CD1c-positive myeloid dendritic cell (primary cell): ENCODE measurements at regions not wholly inside any gene's neighbourhood (a gene's known extent, or its start where the extent isn't known, plus 50 kb on each side); places are given as distances from the start of the nearest gene placed in this dataset.

Source experiments
- DNase-seq: peaks from one replicate; pipeline ENCODE4 v3.0.0-alpha.2; 2016; ENCODE audit errors: extremely low spot score

- DNase-seq = no peak
Measured at GRCh38 chr1:208640295-208640694, 396.1 kb upstream of the PLXNA2 start.

- DNase-seq = no peak
Measured at GRCh38 chr1:208641579-208642280, 397.5 kb upstream of the PLXNA2 start.

GRCh38 chr1:208643005-208643597, 398.9 kb upstream of the PLXNA2 start:
- DNase-seq = no peak

- DNase-seq = no peak
Measured at GRCh38 chr1:208644401-208645160, 400.4 kb upstream of the PLXNA2 start.

- DNase-seq = no peak
Measured at GRCh38 chr1:208646431-208646830, 402.2 kb upstream of the PLXNA2 start.

GRCh38 chr1:208648146-208648545, 404.0 kb upstream of the PLXNA2 start:
- no peak for DNase-seq

- peak; percentile 40 for DNase-seq
Measured at GRCh38 chr1:208652296-208653160, 408.3 kb upstream of the PLXNA2 start.

GRCh38 chr1:208653426-208653825, 409.2 kb upstream of the PLXNA2 start:
- no peak for DNase-seq

GRCh38 chr1:208654241-208654640, 410.1 kb upstream of the PLXNA2 start:
- no peak for DNase-seq

GRCh38 chr1:208665936-208666335, 421.8 kb upstream of the PLXNA2 start:
- DNase-seq = no peak

- no peak for DNase-seq
Measured at GRCh38 chr1:208668991-208669390, 424.8 kb upstream of the PLXNA2 start.

GRCh38 chr1:208670778-208671177, 426.6 kb upstream of the PLXNA2 start:
- no peak for DNase-seq

GRCh38 chr1:208681878-208682663, 437.9 kb upstream of the PLXNA2 start:
- no peak for DNase-seq

- no peak for DNase-seq
Measured at GRCh38 chr1:208682664-208683013, 438.5 kb upstream of the PLXNA2 start.

- DNase-seq = no peak
Measured at GRCh38 chr1:208683141-208683540, 439.0 kb upstream of the PLXNA2 start.

- no peak for DNase-seq
Measured at GRCh38 chr1:208684192-208684591, 440.0 kb upstream of the PLXNA2 start.

GRCh38 chr1:208686592-208686991, 442.4 kb upstream of the PLXNA2 start:
- no peak for DNase-seq

GRCh38 chr1:208688656-208689315, 444.6 kb upstream of the PLXNA2 start:
- DNase-seq = no peak

GRCh38 chr1:208691012-208691411, 446.8 kb upstream of the PLXNA2 start:
- DNase-seq = no peak

- DNase-seq = no peak
Measured at GRCh38 chr1:208709981-208710380, 465.8 kb upstream of the PLXNA2 start.

- DNase-seq = no peak
Measured at GRCh38 chr1:208714323-208714722, 470.1 kb upstream of the PLXNA2 start.
